ENCODE measurements at regions not wholly inside any gene's neighbourhood (a gene's known extent, or its start where the extent isn't known, plus 50 kb on each side); places are given as distances from the start of the nearest gene placed in this dataset.

DNA sequence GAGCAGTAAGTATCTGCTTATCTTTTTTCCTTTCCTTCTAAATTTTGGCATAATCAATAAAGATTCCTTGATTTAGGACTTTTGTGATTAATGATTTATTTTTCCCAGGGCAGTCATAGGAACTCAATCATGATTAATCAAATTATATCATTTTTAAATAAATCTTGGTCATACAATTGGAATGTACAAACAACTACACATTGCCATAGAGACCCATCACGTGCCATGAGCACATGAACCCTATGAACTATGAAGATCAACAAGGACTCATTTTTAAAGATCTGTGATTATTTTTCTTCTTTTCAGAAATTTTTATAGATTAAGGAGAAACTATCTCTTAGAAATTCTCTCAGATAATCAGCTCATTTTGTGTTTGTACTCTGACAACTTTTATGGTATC lies 622.4 kb downstream of the BCKDHB start:
- TF ChIP-seq, protein P1, sequence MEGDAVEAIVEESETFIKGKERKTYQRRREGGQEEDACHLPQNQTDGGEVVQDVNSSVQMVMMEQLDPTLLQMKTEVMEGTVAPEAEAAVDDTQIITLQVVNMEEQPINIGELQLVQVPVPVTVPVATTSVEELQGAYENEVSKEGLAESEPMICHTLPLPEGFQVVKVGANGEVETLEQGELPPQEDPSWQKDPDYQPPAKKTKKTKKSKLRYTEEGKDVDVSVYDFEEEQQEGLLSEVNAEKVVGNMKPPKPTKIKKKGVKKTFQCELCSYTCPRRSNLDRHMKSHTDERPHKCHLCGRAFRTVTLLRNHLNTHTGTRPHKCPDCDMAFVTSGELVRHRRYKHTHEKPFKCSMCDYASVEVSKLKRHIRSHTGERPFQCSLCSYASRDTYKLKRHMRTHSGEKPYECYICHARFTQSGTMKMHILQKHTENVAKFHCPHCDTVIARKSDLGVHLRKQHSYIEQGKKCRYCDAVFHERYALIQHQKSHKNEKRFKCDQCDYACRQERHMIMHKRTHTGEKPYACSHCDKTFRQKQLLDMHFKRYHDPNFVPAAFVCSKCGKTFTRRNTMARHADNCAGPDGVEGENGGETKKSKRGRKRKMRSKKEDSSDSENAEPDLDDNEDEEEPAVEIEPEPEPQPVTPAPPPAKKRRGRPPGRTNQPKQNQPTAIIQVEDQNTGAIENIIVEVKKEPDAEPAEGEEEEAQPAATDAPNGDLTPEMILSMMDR (IDR thresholded peaks at IDR 0.05), result no peak
- TF ChIP-seq EP300 (IDR thresholded peaks at IDR 0.05), result no peak
- TF ChIP-seq POLR2AphosphoS5 (IDR thresholded peaks at IDR 0.05), result no peak
- DNase-seq (ENCODE audit: extremely low spot score), result no peak
- Histone ChIP-seq H3K27me3 (no peaks in the 10 kb centered on the region), H3K4me1 (peaks cover 0 to 5% (median 0%) of the 10 kb centered on the region in 4 donors), H3K4me3 (no peak overlapping the region), H3K27ac (replicated peaks in 1 of 4) (no peak overlapping the region), H3K36me3 (no peaks in the 10 kb centered on the region), H3K9me3 (no peaks in the 10 kb centered on the region)
- intact Hi-C loops (cut with DNase I), result no loop called here
- 69% methylated on average over 1 of the region's 1 CpG for WGBS

GRCh38 chr6:80728101-80728750 lies 621.8 kb downstream of the BCKDHB start:
- H3K27me3 ChIP-seq, result no peaks in the 10 kb centered on the region
- peaks cover 0 to 5% (median 0%) of the 10 kb centered on the region in 4 donors for H3K4me1 ChIP-seq
- H3K27ac ChIP-seq (replicated peaks in 1 of 4), result no peak overlapping the region
- no peaks in the 10 kb centered on the region for H3K9me3 ChIP-seq
- 58% methylated on average over 1 of the region's 1 CpG for WGBS
- TF ChIP-seq, protein P1 (IDR thresholded peaks at IDR 0.05), result no peak
- TF ChIP-seq POLR2A (IDR thresholded peaks at IDR 0.05; ENCODE audit: low read depth), result no peak
- no peak for TF ChIP-seq EP300 (IDR thresholded peaks at IDR 0.05)
- TF ChIP-seq POLR2AphosphoS5 (IDR thresholded peaks at IDR 0.05), result no peak
- no peak for DNase-seq (ENCODE audit: extremely low spot score)
- intact Hi-C loops (cut with DNase I), result no loop called here
- no peaks in the 10 kb centered on the region for H3K36me3 ChIP-seq
- no peak overlapping the region for H3K4me3 ChIP-seq

DNA sequence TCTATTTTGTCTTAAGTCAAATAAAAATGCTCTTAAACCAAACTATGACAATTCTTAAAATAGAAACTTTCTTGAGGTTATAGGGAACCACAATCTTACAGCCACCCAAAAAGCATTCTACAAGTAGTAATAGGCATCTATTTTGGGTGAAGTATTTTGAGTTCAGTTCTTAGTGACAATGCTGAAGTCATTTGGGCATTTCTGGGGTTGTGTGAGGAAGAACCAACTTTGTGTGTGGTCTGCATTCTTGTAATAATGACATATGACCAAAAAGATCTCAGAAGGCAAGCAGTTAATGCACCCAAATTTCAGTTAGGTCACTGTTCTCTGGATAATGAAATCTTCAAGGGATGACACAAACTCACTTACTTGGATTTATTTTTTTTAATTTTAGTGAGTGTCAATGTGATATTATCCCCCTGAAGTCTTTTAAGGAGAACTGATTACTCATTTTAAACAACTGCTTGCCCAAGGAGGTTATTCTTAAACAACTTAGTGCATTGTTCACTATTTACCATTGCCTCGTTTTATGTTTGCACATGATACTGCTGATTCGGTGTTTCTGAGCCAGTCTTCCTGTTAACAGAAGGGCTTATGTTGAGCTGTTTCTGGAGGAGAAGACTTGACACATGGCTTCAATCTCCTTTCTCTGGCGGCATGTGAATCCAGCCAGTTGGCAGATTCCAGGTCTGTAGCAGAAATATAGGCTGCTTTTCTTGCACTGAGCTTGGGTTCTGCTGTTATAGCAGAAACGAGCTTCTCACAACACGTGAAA lies 618.9 kb downstream of the BCKDHB start:
- H3K27me3 ChIP-seq, result no peaks in the 10 kb centered on the region
- intact Hi-C loops (cut with DNase I), result no loop called here
- H3K9me3 ChIP-seq, result no peaks in the 10 kb centered on the region
- no peaks in the 10 kb centered on the region for H3K36me3 ChIP-seq
- H3K4me1 ChIP-seq, result peaks cover 0 to 5% (median 0%) of the 10 kb centered on the region in 4 donors
- no peak overlapping the region for H3K4me3 ChIP-seq
- TF ChIP-seq, protein P1 (IDR thresholded peaks at IDR 0.05), result no peak
- no peak for TF ChIP-seq POLR2A (IDR thresholded peaks at IDR 0.05; ENCODE audit: low read depth)
- TF ChIP-seq EP300 (IDR thresholded peaks at IDR 0.05), result no peak
- no peak for TF ChIP-seq POLR2AphosphoS5 (IDR thresholded peaks at IDR 0.05)
- H3K27ac ChIP-seq (replicated peaks in 1 of 4), result no peak overlapping the region
- DNase-seq (ENCODE audit: extremely low spot score), result no peak
- WGBS, result 60% methylated on average over 5 of the region's 5 CpGs

GRCh38 chr6:80720824-80721223 lies 614.4 kb downstream of the BCKDHB start:
- 92% methylated on average over 1 of the region's 3 CpGs for WGBS
- H3K4me3 ChIP-seq, result no peak overlapping the region
- no peaks in the 10 kb centered on the region for H3K36me3 ChIP-seq
- intact Hi-C loops (cut with DNase I), result no loop called here
- H3K27ac ChIP-seq (replicated peaks in 1 of 4), result no peak overlapping the region
- no peaks in the 10 kb centered on the region for H3K27me3 ChIP-seq
- H3K9me3 ChIP-seq, result no peaks in the 10 kb centered on the region
- no peak for DNase-seq (ENCODE audit: extremely low spot score)
- peaks cover 0 to 5% (median 0%) of the 10 kb centered on the region in 4 donors for H3K4me1 ChIP-seq
- no peak for TF ChIP-seq POLR2A (IDR thresholded peaks at IDR 0.05; ENCODE audit: low read depth)
- TF ChIP-seq POLR2AphosphoS5 (IDR thresholded peaks at IDR 0.05), result no peak
- TF ChIP-seq, protein P1 (IDR thresholded peaks at IDR 0.05), result no peak
- TF ChIP-seq EP300 (IDR thresholded peaks at IDR 0.05), result no peak

All from esophagus muscularis mucosa (tissue), 4 donors.